H9 (cell line): ENCODE measurements at regions not wholly inside any gene's neighbourhood (a gene's known extent, or its start where the extent isn't known, plus 50 kb on each side); places are given as distances from the start of the nearest gene placed in this dataset.

Experiments
- DNase-seq: peaks from one replicate; pipeline ENCODE4 v3.0.0-alpha.2; 2017
- H2AFZ ChIP-seq: one replicate; pipeline ENCODE4 v1.6.1; 2013; ENCODE audit warnings: mild to moderate bottlenecking, low read length, control low read depth, moderate library complexity
- H2AK5ac ChIP-seq: 2 replicates; pipeline ENCODE4 v1.6.1; 2013; ENCODE audit warnings: low read length, control low read depth, mixed read lengths; ENCODE audit not compliant: insufficient read length
- H2BK120ac ChIP-seq: one replicate; pipeline ENCODE4 v1.6.1; 2013; ENCODE audit warnings: low read depth, mild to moderate bottlenecking, low read length, control low read depth, inconsistent platforms; ENCODE audit not compliant: poor library complexity, severe bottlenecking
- H2BK12ac ChIP-seq: 2 replicates; pipeline ENCODE4 v1.6.1; 2013; ENCODE audit warnings: low read length, control low read depth, mixed read lengths, low read depth; ENCODE audit not compliant: insufficient read length
- H2BK15ac ChIP-seq: 2 replicates; pipeline ENCODE4 v1.6.1; 2013; ENCODE audit warnings: low read depth, low read length, control low read depth
- H2BK20ac ChIP-seq: one replicate; pipeline ENCODE4 v1.6.1; 2013; ENCODE audit warnings: low read depth, mild to moderate bottlenecking, low read length, control low read depth, inconsistent platforms; ENCODE audit not compliant: poor library complexity, severe bottlenecking
- H2BK5ac ChIP-seq: 2 replicates; pipeline ENCODE4 v1.6.1; 2013; ENCODE audit warnings: low read length, control low read depth, mixed read lengths; ENCODE audit not compliant: insufficient read length
- H3K14ac ChIP-seq: 2 replicates; pipeline ENCODE4 v1.6.1; 2013; ENCODE audit warnings: low read length, control low read depth; ENCODE audit not compliant: insufficient read depth
- H3K18ac ChIP-seq: 2 replicates; pipeline ENCODE4 v1.6.1; 2013; ENCODE audit warnings: low read depth, mild to moderate bottlenecking, mixed read lengths, low read length, control low read depth; ENCODE audit not compliant: insufficient read length
- H3K23ac ChIP-seq: 2 replicates; pipeline ENCODE4 v1.6.1; 2013; ENCODE audit warnings: low read length, control low read depth, mixed read lengths, low read depth; ENCODE audit not compliant: insufficient read length
- H3K23me2 ChIP-seq: 2 replicates; pipeline ENCODE4 v1.6.1; 2013; ENCODE audit warnings: low read depth, mild to moderate bottlenecking, mixed read lengths, low read length, control low read depth; ENCODE audit not compliant: insufficient read length, poor library complexity, severe bottlenecking
- H3K27ac ChIP-seq: 2 replicates; pipeline ENCODE4 v1.5.1; 2013; ENCODE audit warnings: low read length, control low read depth, mixed read lengths, low read depth; ENCODE audit not compliant: insufficient read length
- H3K27me3 ChIP-seq: 2 replicates; pipeline ENCODE4 v1.6.1; 2013; ENCODE audit warnings: low read length, control low read depth, inconsistent platforms; ENCODE audit not compliant: insufficient read depth
- H3K4ac ChIP-seq: 2 replicates; pipeline ENCODE4 v1.6.1; 2013; ENCODE audit warnings: low read depth, mild to moderate bottlenecking, control low read depth, inconsistent platforms, low read length, moderate library complexity
- H3K4me1 ChIP-seq: 2 replicates; pipeline ENCODE4 v1.6.1; 2013; ENCODE audit warnings: low read length, control low read depth, inconsistent platforms; ENCODE audit not compliant: insufficient read depth
- H3K4me2 ChIP-seq: 2 replicates; pipeline ENCODE4 v1.6.1; 2013; ENCODE audit warnings: low read length, control low read depth, mixed read lengths; ENCODE audit not compliant: insufficient read length, insufficient read depth
- H3K56ac ChIP-seq: 2 replicates; pipeline ENCODE4 v1.6.1; 2013; ENCODE audit warnings: low read depth, mild to moderate bottlenecking, mixed read lengths, low read length, control low read depth; ENCODE audit not compliant: insufficient read length
- H3K79me1 ChIP-seq: 2 replicates; pipeline ENCODE4 v1.6.1; 2013; ENCODE audit warnings: low read depth, mild to moderate bottlenecking, moderate library complexity, low read length, control low read depth, inconsistent platforms; ENCODE audit not compliant: insufficient read depth, poor library complexity, severe bottlenecking
- H3K79me2 ChIP-seq: 2 replicates; pipeline ENCODE4 v1.6.1; 2013; ENCODE audit warnings: low read length, control low read depth, inconsistent platforms; ENCODE audit not compliant: insufficient read depth
- H3K9ac ChIP-seq: 2 replicates; pipeline ENCODE4 v1.6.1; 2013; ENCODE audit warnings: low read length, control low read depth, mixed read lengths; ENCODE audit not compliant: insufficient read length; ENCODE audit errors: extremely low read depth
- H3K9me3 ChIP-seq: one replicate; pipeline ENCODE4 v1.6.1; 2013; ENCODE audit warnings: low read depth, low read length, inconsistent platforms; ENCODE audit not compliant: control insufficient read depth
- H3T11ph ChIP-seq: one replicate; pipeline ENCODE4 v1.6.1; 2013; ENCODE audit warnings: mild to moderate bottlenecking, low read length, control low read depth, inconsistent platforms
- H4K20me1 ChIP-seq: one replicate; pipeline ENCODE4 v1.6.1; 2013; ENCODE audit not compliant: control insufficient read depth, insufficient read length, insufficient read depth
- H4K5ac ChIP-seq: 2 replicates; pipeline ENCODE4 v1.6.1; 2013; ENCODE audit warnings: low read depth, mild to moderate bottlenecking, mixed read lengths, low read length, control low read depth; ENCODE audit not compliant: insufficient read length
- H4K8ac ChIP-seq: replicated peaks from 2 replicates; pipeline ENCODE4 v1.6.1; 2013; ENCODE audit warnings: low read length, control low read depth, mixed read lengths, low read depth; ENCODE audit not compliant: insufficient read length
- H4K91ac ChIP-seq: 2 replicates; pipeline ENCODE4 v1.6.1; 2013; ENCODE audit warnings: low read depth, mild to moderate bottlenecking, moderate library complexity, mixed read lengths, low read length, control low read depth; ENCODE audit not compliant: insufficient read length
- H3K27ac Mint-ChIP-seq, 3 experiments: 2 replicates in 2 of 3; 3 replicates in 1 of 3; pipeline ENCODE4 v1.8.0; 2020 to 2021; ENCODE audit warnings: mixed read lengths in 3 of 3, mild to moderate bottlenecking in 1 of 3, moderate library complexity in 1 of 3
- H3K27me3 Mint-ChIP-seq: 2 replicates; pipeline ENCODE4 v1.8.0; 2021; ENCODE audit warnings: low read depth, mild to moderate bottlenecking, moderate library complexity, mixed read lengths
- H3K36me3 Mint-ChIP-seq, 3 experiments: 2 replicates in 2 of 3; 3 replicates in 1 of 3; pipeline ENCODE4 v1.8.0; 2020 to 2021; ENCODE audit warnings: low read depth in 3 of 3, mixed read lengths in 3 of 3; ENCODE audit not compliant: insufficient read depth in 1 of 3
- H3K4me1 Mint-ChIP-seq, 2 experiments: 2 replicates each; pipeline ENCODE4 v1.8.0; 2020; ENCODE audit warnings: mixed read lengths in 2 of 2
- H3K4me3 Mint-ChIP-seq, 2 experiments: 2 replicates in 1 of 2; 3 replicates in 1 of 2; pipeline ENCODE4 v1.8.0; 2020 to 2021; ENCODE audit warnings: mild to moderate bottlenecking in 2 of 2, mixed read lengths in 2 of 2, moderate library complexity in 1 of 2
- H3K9me3 Mint-ChIP-seq, 2 experiments: 2 replicates in 1 of 2; 3 replicates in 1 of 2; pipeline ENCODE4 v1.8.0; 2020; ENCODE audit warnings: mild to moderate bottlenecking in 2 of 2, mixed read lengths in 2 of 2, moderate library complexity in 1 of 2
- CTCF ChIP-seq: fragments of 200-600 bp; sonication (generic); conservative IDR thresholded peaks from 3 replicates; pipeline ENCODE4 v1.8.0; 2021; ENCODE audit warnings: antibody characterized with exemption, mild to moderate bottlenecking
- WGBS: extraction: QIAGEN DNeasy Blood & Tissue Kit; methylation state at CpG from one replicate; pipeline ENCODE4 v1.1.7; 2013; ENCODE audit warnings: missing lambda C conversion rate, low lambda C conversion rate, mixed read lengths; ENCODE audit not compliant: insufficient read length; ENCODE audit errors: extremely low coverage; 5-methylcytosine and 5-hydroxymethylcytosine counted together

- TF ChIP-seq CTCF = no peak
- Histone ChIP-seq H3K27ac (no peak overlapping the region), H3K18ac (no peak overlapping the region), H3K56ac (no peak overlapping the region), H3T11ph (no peak overlapping the region), H3K4me2 (no peak overlapping the region), H4K20me1 (no peaks in the 10 kb centered on the region), H3K4ac (no peak overlapping the region), H2BK120ac (no peak overlapping the region), H2AFZ (no peak overlapping the region), H3K23ac (no peak overlapping the region), H3K79me2 (no peaks in the 10 kb centered on the region), H3K79me1 (no peaks in the 10 kb centered on the region), H3K27me3 (no peaks in the 10 kb centered on the region), H4K91ac (no peak overlapping the region), H2AK5ac (no peak overlapping the region), H4K5ac (no peak overlapping the region), H2BK12ac (no peak overlapping the region), H2BK15ac (no peak overlapping the region), H2BK5ac (no peak overlapping the region), H3K9me3 (no peaks in the 10 kb centered on the region), H2BK20ac (no peak overlapping the region), H3K9ac (no peak overlapping the region), H4K8ac (no peak overlapping the region), H3K23me2 (no peaks in the 10 kb centered on the region), H3K4me1 (no peaks in the 10 kb centered on the region), H3K14ac (no peak overlapping the region)
- Mint-ChIP-seq H3K36me3 (peaks cover 0 to 11% (median 0%) of the 10 kb centered on the region in 3 experiments; a peak in 1 of 7 replicates), H3K27me3 (no peaks in the 10 kb centered on the region), H3K4me3 (no peak overlapping the region), H3K4me1 (no peaks in the 10 kb centered on the region), H3K9me3 (peaks cover under 1 to 9% of the 10 kb centered on the region in 2 experiments), H3K27ac (no peak overlapping the region)
- DNase-seq = no peak
- no CpG with 5 or more reads among the region's 1 CpG for WGBS
These were observed 58.2 kb downstream of the OR10A6 start for GRCh38 chr11:7872890-7873289.
